Right atrium auricular region (tissue), 2 donors: ENCODE measurements at regions not wholly inside any gene's neighbourhood (a gene's known extent, or its start where the extent isn't known, plus 50 kb on each side); places are given as distances from the start of the nearest gene placed in this dataset.

Experiments used
- DNase-seq: peaks from one replicate; pipeline ENCODE4 v3.0.0-alpha.2; 2019; ENCODE audit warnings: low spot score
- H3K27ac ChIP-seq, 2 donors: fragments of 200-600 bp; sonication (generic); 1 replicate in 1 of 2; 2 replicates in 1 of 2; pipeline ENCODE4 v1.5.1; 2016 to 2019
- H3K27me3 ChIP-seq, 2 donors: fragments of 200-600 bp; sonication (generic); one replicate each; pipeline versions ENCODE4 v1.5.1 to v1.6.0; 2017 to 2019
- H3K36me3 ChIP-seq: fragments of 200-600 bp; sonication (generic); one replicate; pipeline ENCODE4 v1.5.1; 2016
- H3K4me1 ChIP-seq, 2 donors: fragments of 200-600 bp; sonication (generic); one replicate each; pipeline versions ENCODE4 v1.5.1 to v1.6.0; 2017 to 2019
- H3K4me3 ChIP-seq, 2 donors: fragments of 200-600 bp; sonication (generic); 1 replicate in 1 of 2; 2 replicates in 1 of 2; pipeline ENCODE4 v1.5.1; 2017 to 2019; ENCODE audit warnings: mild to moderate bottlenecking in 1 of 2, moderate library complexity in 1 of 2
- H3K9me3 ChIP-seq, 2 donors: fragments of 200-600 bp; sonication (generic); one replicate each; pipeline ENCODE4 v1.5.1; 2019
- TF ChIP-seq, protein P1 (sequence below), 2 donors: fragments of 200-600 bp; sonication (generic); IDR thresholded peaks; one replicate each; pipeline ENCODE4 v1.5.1; 2019; ENCODE audit warnings: antibody characterized with exemption in 2 of 2

DNA sequence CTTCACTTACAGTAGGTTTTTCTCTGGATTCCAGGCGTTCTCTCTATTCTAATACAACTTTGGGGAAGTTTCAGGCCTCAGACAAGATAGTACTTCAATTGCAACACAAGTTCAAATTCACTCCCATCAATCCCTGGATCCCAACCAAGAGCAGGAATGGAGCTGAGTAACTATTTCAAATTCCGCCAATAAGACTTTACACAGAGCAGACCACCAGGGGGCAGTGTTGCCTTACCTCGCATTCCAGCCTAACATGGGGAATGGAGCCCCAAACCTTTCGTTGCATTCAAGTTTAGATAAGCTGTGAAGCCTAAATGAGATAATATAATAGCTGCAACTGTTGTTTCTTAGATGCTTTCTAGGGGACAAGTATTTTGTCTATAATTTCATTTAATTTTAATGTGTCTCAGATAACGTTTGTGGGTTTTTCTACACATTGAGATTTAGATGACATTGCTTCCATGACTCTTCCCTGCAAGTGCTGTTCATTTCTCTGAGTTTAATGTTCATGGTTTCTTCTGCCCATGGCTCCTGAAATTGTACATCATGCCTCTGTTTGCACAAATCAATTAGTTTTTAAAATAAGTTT, 186.7 kb downstream of the NSUN3 start:
- no peaks in the 10 kb centered on the region for H3K4me1 ChIP-seq
- H3K27me3 ChIP-seq, result no peaks in the 10 kb centered on the region
- H3K27ac ChIP-seq, result no peak overlapping the region
- H3K4me3 ChIP-seq, result no peak overlapping the region
- H3K36me3 ChIP-seq, result no peaks in the 10 kb centered on the region
- TF ChIP-seq, protein P1, sequence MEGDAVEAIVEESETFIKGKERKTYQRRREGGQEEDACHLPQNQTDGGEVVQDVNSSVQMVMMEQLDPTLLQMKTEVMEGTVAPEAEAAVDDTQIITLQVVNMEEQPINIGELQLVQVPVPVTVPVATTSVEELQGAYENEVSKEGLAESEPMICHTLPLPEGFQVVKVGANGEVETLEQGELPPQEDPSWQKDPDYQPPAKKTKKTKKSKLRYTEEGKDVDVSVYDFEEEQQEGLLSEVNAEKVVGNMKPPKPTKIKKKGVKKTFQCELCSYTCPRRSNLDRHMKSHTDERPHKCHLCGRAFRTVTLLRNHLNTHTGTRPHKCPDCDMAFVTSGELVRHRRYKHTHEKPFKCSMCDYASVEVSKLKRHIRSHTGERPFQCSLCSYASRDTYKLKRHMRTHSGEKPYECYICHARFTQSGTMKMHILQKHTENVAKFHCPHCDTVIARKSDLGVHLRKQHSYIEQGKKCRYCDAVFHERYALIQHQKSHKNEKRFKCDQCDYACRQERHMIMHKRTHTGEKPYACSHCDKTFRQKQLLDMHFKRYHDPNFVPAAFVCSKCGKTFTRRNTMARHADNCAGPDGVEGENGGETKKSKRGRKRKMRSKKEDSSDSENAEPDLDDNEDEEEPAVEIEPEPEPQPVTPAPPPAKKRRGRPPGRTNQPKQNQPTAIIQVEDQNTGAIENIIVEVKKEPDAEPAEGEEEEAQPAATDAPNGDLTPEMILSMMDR (IDR thresholded peaks at IDR 0.05), result peak; percentile 69 to 82
- DNase-seq, result peak; percentile 66
- H3K9me3 ChIP-seq, result no peaks in the 10 kb centered on the region

DNA sequence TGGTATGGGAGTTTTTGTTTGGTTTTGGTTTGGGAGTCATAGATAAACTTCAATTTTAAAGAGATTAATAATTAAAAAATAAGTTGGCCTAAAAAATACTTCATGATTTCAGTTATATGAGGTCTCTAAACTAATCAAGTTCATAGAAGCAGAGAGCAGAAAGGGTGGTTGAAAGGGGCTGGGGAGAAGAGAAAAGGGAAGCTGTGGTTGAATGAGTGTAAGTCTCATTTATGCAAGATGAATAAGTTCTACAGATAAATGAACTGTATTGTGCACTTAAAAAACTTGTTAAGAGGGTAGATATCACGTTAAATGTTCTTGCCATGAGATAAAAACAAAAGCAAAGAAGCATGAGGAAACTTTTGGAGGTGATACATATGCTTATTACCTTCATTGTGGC, 188.7 kb downstream of the NSUN3 start:
- TF ChIP-seq, protein P1 (IDR thresholded peaks at IDR 0.05), result no peak
- Histone ChIP-seq H3K36me3 (no peaks in the 10 kb centered on the region), H3K4me1 (no peaks in the 10 kb centered on the region), H3K9me3 (no peaks in the 10 kb centered on the region), H3K4me3 (no peak overlapping the region), H3K27ac (no peak overlapping the region), H3K27me3 (no peaks in the 10 kb centered on the region)
- DNase-seq, result no peak

DNA sequence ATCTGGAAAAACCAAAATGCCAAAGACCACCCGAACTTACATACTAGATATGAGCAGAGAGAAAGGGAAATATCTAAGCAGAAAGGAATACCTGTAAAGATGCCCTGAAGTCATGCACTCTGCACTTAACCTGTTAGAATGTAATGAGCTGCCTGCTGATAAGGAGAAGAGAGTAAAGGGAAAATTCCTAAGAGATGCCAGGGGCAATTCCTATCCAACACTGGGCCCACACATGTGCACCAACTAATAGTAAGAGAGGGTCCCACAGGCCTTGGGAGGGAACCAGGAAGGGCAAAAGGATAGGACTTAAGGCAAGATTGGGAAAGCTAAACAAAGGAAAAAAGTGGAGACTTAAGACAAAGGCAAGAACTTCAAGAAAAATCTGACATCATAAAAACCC, 189.5 kb downstream of the NSUN3 start:
- Histone ChIP-seq H3K9me3 (no peaks in the 10 kb centered on the region), H3K4me3 (no peak overlapping the region), H3K27me3 (no peaks in the 10 kb centered on the region), H3K36me3 (no peaks in the 10 kb centered on the region), H3K4me1 (no peaks in the 10 kb centered on the region), H3K27ac (no peak overlapping the region)
- TF ChIP-seq, protein P1 (IDR thresholded peaks at IDR 0.05), result no peak
- DNase-seq, result no peak

DNA sequence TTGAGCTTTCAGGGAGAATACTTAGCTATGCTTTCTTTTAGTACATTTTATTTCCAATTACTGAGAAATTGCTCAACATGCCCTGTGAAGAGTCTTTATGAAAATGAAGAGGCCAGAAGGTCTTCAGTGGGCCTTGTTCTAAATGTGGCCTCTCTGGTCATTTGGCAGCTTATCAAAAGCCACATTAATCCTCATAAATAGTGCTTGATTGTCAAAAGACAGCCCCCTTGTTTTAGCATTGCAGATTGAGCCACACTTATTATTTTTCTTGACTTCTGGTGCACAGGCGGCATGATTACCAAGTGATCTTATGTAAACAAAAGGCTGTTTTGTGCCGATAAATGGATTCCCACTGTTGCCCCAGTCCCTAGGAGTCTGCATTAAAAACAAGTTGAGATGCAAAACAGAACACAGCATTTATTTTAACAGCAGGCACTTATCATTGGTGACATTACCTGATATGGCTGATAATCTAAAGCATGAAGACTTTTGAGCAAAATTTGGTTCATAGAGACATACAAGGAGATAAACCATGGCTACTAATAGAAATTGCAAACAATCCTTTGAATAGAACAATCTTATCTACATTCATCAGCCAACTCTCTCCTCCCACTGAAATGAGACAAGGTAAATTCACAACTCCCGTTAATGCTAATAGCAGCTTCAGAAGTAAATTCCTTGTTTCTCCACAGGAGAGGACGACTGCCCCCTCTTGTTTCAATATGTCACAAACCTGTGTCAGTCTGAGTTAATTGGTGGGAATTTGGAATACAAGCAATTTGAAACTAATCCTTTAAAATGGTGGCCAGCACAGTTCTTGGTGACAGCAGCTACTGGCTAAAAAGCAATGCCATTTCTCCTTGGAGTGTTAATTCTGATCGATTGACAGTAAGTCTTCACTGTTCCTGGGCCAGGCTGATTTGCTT, 194.3 kb downstream of the NSUN3 start:
- TF ChIP-seq, protein P1 (IDR thresholded peaks at IDR 0.05), result no peak
- Histone ChIP-seq H3K36me3 (no peaks in the 10 kb centered on the region), H3K4me1 (no peaks in the 10 kb centered on the region), H3K27ac (no peak overlapping the region), H3K27me3 (no peaks in the 10 kb centered on the region), H3K4me3 (no peak overlapping the region), H3K9me3 (no peaks in the 10 kb centered on the region)
- DNase-seq, result no peak

DNA sequence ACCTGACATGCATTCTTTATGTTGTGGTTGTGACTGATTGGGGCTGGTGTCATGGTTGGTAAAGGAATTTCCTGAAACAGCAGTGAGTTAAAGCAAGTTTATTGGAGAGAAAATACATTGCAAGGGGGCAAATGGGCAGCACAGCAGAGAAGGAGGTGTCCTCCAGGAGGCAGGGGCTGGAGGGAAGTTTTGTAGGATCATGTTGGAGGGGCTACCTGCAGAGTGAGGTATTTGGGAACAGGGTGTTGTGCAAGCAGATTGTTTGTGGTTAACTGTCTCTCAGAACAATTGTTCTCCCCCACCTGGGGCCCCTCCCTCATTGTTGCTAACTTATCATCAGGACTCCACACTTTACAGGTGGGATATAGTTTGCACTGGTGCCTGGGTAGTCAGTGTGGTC, 196.0 kb downstream of the NSUN3 start:
- Histone ChIP-seq H3K36me3 (no peaks in the 10 kb centered on the region), H3K4me1 (no peaks in the 10 kb centered on the region), H3K9me3 (no peaks in the 10 kb centered on the region), H3K27ac (no peak overlapping the region), H3K4me3 (no peak overlapping the region), H3K27me3 (no peaks in the 10 kb centered on the region)
- DNase-seq, result no peak
- TF ChIP-seq, protein P1 (IDR thresholded peaks at IDR 0.05), result no peak
